SK-N-MC (cell line): ENCODE measurements at regions not wholly inside any gene's neighbourhood (a gene's known extent, or its start where the extent isn't known, plus 50 kb on each side); places are given as distances from the start of the nearest gene placed in this dataset.

Experiments
- EZH2 ChIP-seq: fragments of 200-600 bp; sonication (generic); IDR thresholded peaks from one replicate; pipeline ENCODE4 v1.6.1; 2017; ENCODE audit warnings: antibody characterized with exemption
- POLR2AphosphoS5 ChIP-seq: IDR thresholded peaks from 2 replicates; pipeline ENCODE4 v1.6.1; 2012; ENCODE audit warnings: mild to moderate bottlenecking, low read depth, low read length, borderline replicate concordance

- no peak for TF ChIP-seq EZH2
- TF ChIP-seq POLR2AphosphoS5, result no peak
Measured at GRCh38 chrX:68929332-68930150, 100.7 kb downstream of the EFNB1 start.
